Astrocyte of the spinal cord (primary cell): ENCODE measurements at regions not wholly inside any gene's neighbourhood (a gene's known extent, or its start where the extent isn't known, plus 50 kb on each side); places are given as distances from the start of the nearest gene placed in this dataset.

Source experiments
- DNase-seq: peaks from one replicate; pipeline ENCODE4 v3.0.0; 2011; ENCODE audit warnings: low read depth, low spot score
- H3K4me3 ChIP-seq: 2 replicates; pipeline ENCODE4 v1.5.1; 2011; ENCODE audit warnings: low read depth, mild to moderate bottlenecking, low read length, moderate library complexity
- in situ Hi-C: cut with HindIII; loops from 2 replicates; pipeline ENCODE4 v1.10.0; 2017; ENCODE audit warnings: low sequenced_read_pairs
- TF ChIP-seq, protein P1 (sequence below): IDR thresholded peaks from 2 replicates; pipeline ENCODE4 v1.5.1; 2012; ENCODE audit warnings: low read depth, mild to moderate bottlenecking, low read length, inconsistent platforms

DNA sequence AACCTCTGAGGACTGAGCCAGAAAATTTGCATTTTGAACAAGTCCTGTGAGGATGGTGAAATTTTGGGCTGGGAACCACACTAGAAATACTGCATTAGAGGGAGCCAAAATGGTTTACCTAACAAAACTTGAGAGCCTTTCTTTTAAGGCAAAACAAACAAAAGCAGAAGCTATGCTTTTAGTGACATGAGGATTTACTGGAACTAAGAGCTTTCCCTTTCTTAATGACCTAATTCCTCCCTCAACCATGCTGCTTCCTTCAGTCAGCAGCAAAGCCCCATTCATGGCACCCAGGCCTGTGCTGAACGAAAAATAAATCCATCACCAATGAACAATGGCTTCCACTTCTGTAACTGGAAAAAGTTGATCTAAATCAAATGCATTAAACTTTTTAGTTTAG lies 974.3 kb downstream of the HACE1 start:
- TF ChIP-seq, protein P1, sequence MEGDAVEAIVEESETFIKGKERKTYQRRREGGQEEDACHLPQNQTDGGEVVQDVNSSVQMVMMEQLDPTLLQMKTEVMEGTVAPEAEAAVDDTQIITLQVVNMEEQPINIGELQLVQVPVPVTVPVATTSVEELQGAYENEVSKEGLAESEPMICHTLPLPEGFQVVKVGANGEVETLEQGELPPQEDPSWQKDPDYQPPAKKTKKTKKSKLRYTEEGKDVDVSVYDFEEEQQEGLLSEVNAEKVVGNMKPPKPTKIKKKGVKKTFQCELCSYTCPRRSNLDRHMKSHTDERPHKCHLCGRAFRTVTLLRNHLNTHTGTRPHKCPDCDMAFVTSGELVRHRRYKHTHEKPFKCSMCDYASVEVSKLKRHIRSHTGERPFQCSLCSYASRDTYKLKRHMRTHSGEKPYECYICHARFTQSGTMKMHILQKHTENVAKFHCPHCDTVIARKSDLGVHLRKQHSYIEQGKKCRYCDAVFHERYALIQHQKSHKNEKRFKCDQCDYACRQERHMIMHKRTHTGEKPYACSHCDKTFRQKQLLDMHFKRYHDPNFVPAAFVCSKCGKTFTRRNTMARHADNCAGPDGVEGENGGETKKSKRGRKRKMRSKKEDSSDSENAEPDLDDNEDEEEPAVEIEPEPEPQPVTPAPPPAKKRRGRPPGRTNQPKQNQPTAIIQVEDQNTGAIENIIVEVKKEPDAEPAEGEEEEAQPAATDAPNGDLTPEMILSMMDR, result no peak

DNA sequence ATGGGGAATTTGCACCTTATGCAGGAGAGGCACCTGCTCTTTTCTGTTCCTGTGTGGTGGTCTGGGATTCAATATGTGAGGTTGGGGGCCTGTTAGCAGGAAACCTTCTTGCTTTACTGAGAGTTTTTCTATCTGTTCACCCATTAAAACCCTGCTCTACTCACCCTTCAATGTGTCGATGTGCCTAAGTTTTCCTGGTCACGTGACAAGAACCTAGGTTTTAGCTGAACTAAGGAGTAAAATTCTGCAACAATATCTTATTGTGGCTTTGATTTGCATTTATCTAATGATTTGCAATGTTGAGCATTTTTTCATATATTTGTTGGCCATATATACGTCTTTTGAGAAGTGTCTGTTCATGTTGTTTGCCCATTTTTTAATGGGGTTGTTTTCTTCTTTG lies 979.9 kb downstream of the HACE1 start:
- TF ChIP-seq, protein P1, result no peak
- in situ Hi-C loops, result no loop called here
- H3K4me3 ChIP-seq, result no peak overlapping the region
- DNase-seq, result no peak

More for the DNA sequence above, 974.3 kb downstream of the HACE1 start:
- H3K4me3 ChIP-seq, result no peak overlapping the region
- in situ Hi-C loops, result no loop called here
- no peak for DNase-seq

DNA sequence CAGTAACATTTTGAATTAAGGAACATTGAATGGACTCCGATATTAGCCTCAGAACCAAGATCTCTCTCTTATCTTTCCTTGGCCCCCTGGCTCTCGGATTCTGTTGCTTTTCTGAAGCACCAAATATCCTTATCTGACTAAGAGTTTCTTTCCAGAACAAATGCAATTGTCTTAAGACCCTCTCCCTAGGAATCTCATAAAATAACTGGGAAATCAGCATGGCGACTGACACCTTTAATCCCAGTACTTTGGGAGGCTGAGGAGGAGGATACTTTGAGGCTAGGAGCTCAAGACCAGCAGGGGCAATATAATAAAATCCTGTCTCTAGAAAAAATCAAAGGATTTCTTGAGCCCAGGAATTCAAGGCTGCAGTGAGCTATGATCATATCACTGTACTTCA lies 984.5 kb downstream of the HACE1 start:
- TF ChIP-seq, protein P1, result no peak
- in situ Hi-C loops, result no loop called here
- DNase-seq, result no peak
- no peak overlapping the region for H3K4me3 ChIP-seq

DNA sequence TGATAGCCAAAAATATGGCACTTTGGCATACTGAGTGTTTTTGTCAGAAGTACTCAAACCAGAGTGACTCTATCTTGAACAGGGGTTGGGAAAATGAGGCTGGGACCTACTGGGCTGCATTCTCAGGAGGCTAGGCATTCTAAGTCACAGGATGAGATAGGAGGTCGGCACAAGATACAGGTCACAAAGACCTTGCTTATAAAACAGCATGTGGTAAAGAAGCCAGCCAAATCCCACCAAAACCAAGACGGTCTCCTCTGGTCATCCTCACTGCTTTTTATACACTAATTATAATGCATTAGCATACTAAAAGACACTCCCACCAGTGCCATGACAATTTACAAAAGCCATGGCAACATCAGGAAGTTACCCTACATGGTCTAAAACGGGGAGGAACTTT lies 985.1 kb downstream of the HACE1 start:
- TF ChIP-seq, protein P1, result no peak
- in situ Hi-C loops, result no loop called here
- no peak for DNase-seq
- H3K4me3 ChIP-seq, result no peak overlapping the region

DNA sequence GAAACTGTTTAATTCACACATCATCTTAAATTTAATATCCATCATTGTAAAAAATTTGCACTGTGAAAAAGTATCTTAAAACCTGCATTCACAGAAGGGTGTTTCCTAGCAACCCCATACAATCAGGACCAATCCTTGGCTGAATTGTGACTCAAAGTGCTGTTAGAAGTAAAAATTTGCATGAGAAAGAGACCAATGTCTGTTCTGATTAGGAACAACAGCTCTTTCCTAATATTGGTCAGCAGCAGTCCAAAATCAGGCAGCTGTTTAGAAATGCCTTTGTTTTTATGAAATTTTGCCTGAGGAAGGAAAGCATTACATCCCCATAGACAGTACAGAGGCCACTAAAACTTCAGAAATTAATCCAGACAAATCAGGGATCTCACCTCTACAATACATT lies 987.0 kb downstream of the HACE1 start:
- DNase-seq, result no peak
- TF ChIP-seq, protein P1, result no peak
- in situ Hi-C loops, result no loop called here
- no peak overlapping the region for H3K4me3 ChIP-seq

DNA sequence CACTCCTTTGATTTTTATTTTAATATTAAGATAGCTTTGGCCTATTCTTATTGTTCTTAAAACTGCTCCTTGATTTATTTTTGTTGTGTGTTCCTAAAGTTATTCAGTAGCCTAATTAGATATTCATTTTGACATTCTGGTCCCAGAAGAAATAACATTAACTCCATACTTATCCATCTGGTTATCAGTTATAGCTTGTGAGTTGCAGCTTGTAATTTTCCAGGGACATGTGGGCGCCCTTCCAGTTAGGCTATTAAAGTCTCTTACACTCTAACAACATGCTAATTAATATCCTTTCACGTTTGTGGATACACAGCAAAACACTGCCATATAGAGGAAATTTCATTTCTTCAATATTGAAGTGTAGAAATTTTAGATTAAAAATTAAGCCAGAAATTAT lies 987.5 kb downstream of the HACE1 start:
- TF ChIP-seq, protein P1, result no peak
- DNase-seq, result no peak
- H3K4me3 ChIP-seq, result no peak overlapping the region
- in situ Hi-C loops, result no loop called here

DNA sequence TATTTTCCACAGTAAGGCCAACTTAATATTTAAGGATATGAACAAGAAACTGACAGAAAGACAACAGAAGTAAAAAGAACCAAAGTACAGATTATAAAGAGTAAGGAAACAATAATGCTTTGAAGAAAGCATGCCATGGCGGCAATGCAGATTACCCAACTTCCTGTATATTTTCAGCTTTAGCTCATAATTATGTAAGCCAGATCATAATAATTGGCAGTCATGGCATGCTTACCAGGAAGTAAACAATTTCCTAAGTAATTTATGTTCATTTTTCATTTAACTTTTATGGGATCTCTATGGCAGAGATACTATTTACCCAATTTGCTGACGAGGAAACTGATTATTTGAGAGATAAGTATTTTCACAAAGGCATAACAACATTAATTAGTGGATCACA lies 988.7 kb downstream of the HACE1 start:
- DNase-seq, result no peak
- TF ChIP-seq, protein P1, result no peak
- no peak overlapping the region for H3K4me3 ChIP-seq
- in situ Hi-C loops, result no loop called here
